ENCODE measurements at regions not wholly inside any gene's neighbourhood (a gene's known extent, or its start where the extent isn't known, plus 50 kb on each side); places are given as distances from the start of the nearest gene placed in this dataset.

GRCh38 chr13:91212231-91212630 lies 135.3 kb upstream of the MIR17HG start:
- Histone ChIP-seq H3K9ac (ENCODE audit: low read depth, low read length) (no peak overlapping the region), H3K18ac (ENCODE audit: low read depth, low read length) (no peak overlapping the region), H3K9me1 (ENCODE audit: insufficient read depth, low read length) (no peaks in the 10 kb centered on the region), H3K23ac (ENCODE audit: low read depth, low read length) (no peak overlapping the region), H3K14ac (replicated peaks; ENCODE audit: low read depth, low read length) (no peak overlapping the region), H3K56ac (ENCODE audit: extremely low read depth, insufficient read depth, low read length) (no peak overlapping the region), H3K9me3 (ENCODE audit: control insufficient read depth, insufficient read depth, low read length) (peaks cover 2% of the 10 kb centered on the region; the same call in 1 of the 2 replicates), H4K8ac (ENCODE audit: low read depth in 2 of 2, low read length in 2 of 2) (no peak overlapping the region), H3K4me3 (ENCODE audit: insufficient read depth, low read depth, low read length) (no peak overlapping the region), H3K4me1 (ENCODE audit: control insufficient read depth, insufficient read depth, low read length) (no peaks in the 10 kb centered on the region), H3K4ac (ENCODE audit: low read depth, low read length) (no peak overlapping the region), H2AK9ac (replicated peaks; ENCODE audit: low read depth, low read length, poor library complexity) (no peak overlapping the region), H2BK20ac (ENCODE audit: low read depth, low read length) (no peak overlapping the region), H3K36me3 (ENCODE audit: control insufficient read depth, insufficient read depth, low read length) (no peaks in the 10 kb centered on the region), H2AFZ (replicated peaks; ENCODE audit: low read length, poor library complexity) (no peak overlapping the region), H3K27me3 (ENCODE audit: control insufficient read depth, insufficient read depth, low read length) (no peaks in the 10 kb centered on the region), H2BK120ac (ENCODE audit: low read depth, low read length) (no peak overlapping the region), H2AK5ac (ENCODE audit: low read depth, low read length) (no peak overlapping the region), H2BK5ac (ENCODE audit: low read depth, low read length, poor library complexity, severe bottlenecking) (no peak overlapping the region), H3K4me2 (ENCODE audit: low read depth, low read length) (no peak overlapping the region), H4K91ac (ENCODE audit: insufficient read depth, low read depth, low read length) (no peak overlapping the region), H4K20me1 (ENCODE audit: insufficient read depth, low read length) (no peaks in the 10 kb centered on the region), H3K27ac (ENCODE audit: insufficient read depth, low read length) (no peak overlapping the region), H3K79me1 (ENCODE audit: low read depth in 1 of 2, low read length in 2 of 2) (no peaks in the 10 kb centered on the region), H4K5ac (ENCODE audit: low read depth, low read length) (no peak overlapping the region), H2BK15ac (ENCODE audit: low read depth, low read length) (no peak overlapping the region)
- CTCF ChIA-PET, result no interaction called here
- BruUV-seq (replicated peaks), result no TSS peak
- TF ChIP-seq, protein P1, sequence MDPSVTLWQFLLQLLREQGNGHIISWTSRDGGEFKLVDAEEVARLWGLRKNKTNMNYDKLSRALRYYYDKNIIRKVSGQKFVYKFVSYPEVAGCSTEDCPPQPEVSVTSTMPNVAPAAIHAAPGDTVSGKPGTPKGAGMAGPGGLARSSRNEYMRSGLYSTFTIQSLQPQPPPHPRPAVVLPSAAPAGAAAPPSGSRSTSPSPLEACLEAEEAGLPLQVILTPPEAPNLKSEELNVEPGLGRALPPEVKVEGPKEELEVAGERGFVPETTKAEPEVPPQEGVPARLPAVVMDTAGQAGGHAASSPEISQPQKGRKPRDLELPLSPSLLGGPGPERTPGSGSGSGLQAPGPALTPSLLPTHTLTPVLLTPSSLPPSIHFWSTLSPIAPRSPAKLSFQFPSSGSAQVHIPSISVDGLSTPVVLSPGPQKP (IDR thresholded peaks at IDR 0.05; ENCODE audit: borderline replicate concordance, low read depth, low read length), result no peak
- no peak for TF ChIP-seq MAZ (IDR thresholded peaks at IDR 0.05; ENCODE audit: borderline replicate concordance, low read depth, low read length)
- no peak for TF ChIP-seq RCOR1 (IDR thresholded peaks at IDR 0.05; ENCODE audit: insufficient replicate concordance, low read length)
- no peak for TF ChIP-seq MAFK (IDR thresholded peaks at IDR 0.05; ENCODE audit: low read depth, low read length)
- no CpG with 5 or more reads among the region's 5 CpGs for WGBS, 2 experiments (ENCODE audit: extremely low coverage in 2 of 2, insufficient read length in 1 of 2)
- DNase-seq (no peak), ATAC-seq (ENCODE audit: low read depth) (no peak)
- intact Hi-C loops (cut with micrococcal nuclease) (no loop called here), in situ Hi-C loops (cut with MboI; ENCODE audit: low sequenced_read_pairs) (no loop called here), dilution Hi-C loops (cut with HindIII; ENCODE audit: low sequenced_read_pairs, unreplicated experiment) (no loop called here)
- POLR2A ChIA-PET (ENCODE audit: unreplicated experiment), result no interaction called here

Measured in IMR-90 (cell line).